ENCODE measurements at regions not wholly inside any gene's neighbourhood (a gene's known extent, or its start where the extent isn't known, plus 50 kb on each side); places are given as distances from the start of the nearest gene placed in this dataset.

GRCh38 chr4:24655971-24656370, 71.6 kb upstream of the DHX15 start:
- no peak for DNase-seq (ENCODE audit: low spot score)
- H3K27ac ChIP-seq = no peak overlapping the region
- ChIA-PET CTCF (no interaction called here), POLR2A (ENCODE audit: low non-redundant PET) (no interaction called here)
- no peak for TF ChIP-seq CTCF (conservative IDR thresholded peaks at IDR 0.05; ENCODE audit: low read depth)

GRCh38 chr4:24656906-24657305, 72.6 kb upstream of the DHX15 start:
- DNase-seq (ENCODE audit: low spot score) = no peak
- POLR2A ChIA-PET (ENCODE audit: low non-redundant PET) = no interaction called here
- no peak for TF ChIP-seq CTCF (conservative IDR thresholded peaks at IDR 0.05; ENCODE audit: low read depth)
- no peak overlapping the region for H3K27ac ChIP-seq
- CTCF ChIA-PET = no interaction called here

- POLR2A ChIA-PET (ENCODE audit: low non-redundant PET) = interaction anchor here (0.6 kb wide), 1 partner anchor 85 kb away, joined by 5 read pairs; no protein-coding TSS in a partner anchor
- CTCF ChIA-PET = interaction anchor here (0.7 kb wide), 1 partner anchor 8 kb away, joined by 3 read pairs; no protein-coding TSS in a partner anchor
- no peak for TF ChIP-seq CTCF (conservative IDR thresholded peaks at IDR 0.05; ENCODE audit: low read depth)
- DNase-seq (ENCODE audit: low spot score) = peak; percentile 82
- peak overlapping the region; percentile 69 for H3K27ac ChIP-seq
These were observed 73.6 kb upstream of the DHX15 start for GRCh38 chr4:24657768-24658617.

- ChIA-PET CTCF (interaction anchor here (0.6 kb wide), 1 partner anchor 8 kb away, joined by 3 read pairs; no protein-coding TSS in a partner anchor), POLR2A (ENCODE audit: low non-redundant PET) (no interaction called here)
- H3K27ac ChIP-seq = no peak overlapping the region
- TF ChIP-seq CTCF (conservative IDR thresholded peaks at IDR 0.05; ENCODE audit: low read depth) = no peak
- DNase-seq (ENCODE audit: low spot score) = no peak
These were observed 75.0 kb upstream of the DHX15 start for GRCh38 chr4:24659241-24659961.

GRCh38 chr4:24662056-24662455, 77.7 kb upstream of the DHX15 start:
- no peak for DNase-seq (ENCODE audit: low spot score)
- TF ChIP-seq CTCF (conservative IDR thresholded peaks at IDR 0.05; ENCODE audit: low read depth) = no peak
- CTCF ChIA-PET = no interaction called here

GRCh38 chr4:24662542-24662941, 78.2 kb upstream of the DHX15 start:
- no peak for DNase-seq (ENCODE audit: low spot score)
- ChIA-PET POLR2A (ENCODE audit: low non-redundant PET) (no interaction called here), CTCF (no interaction called here)
- TF ChIP-seq CTCF (conservative IDR thresholded peaks at IDR 0.05; ENCODE audit: low read depth) = no peak
- no peak overlapping the region for H3K27ac ChIP-seq

More at GRCh38 chr4:24662056-24662455, 77.7 kb upstream of the DHX15 start:
- no peak overlapping the region for H3K27ac ChIP-seq
- POLR2A ChIA-PET (ENCODE audit: low non-redundant PET) = no interaction called here
